22Rv1 (cell line): ENCODE measurements at regions not wholly inside any gene's neighbourhood (a gene's known extent, or its start where the extent isn't known, plus 50 kb on each side); places are given as distances from the start of the nearest gene placed in this dataset.

Experiments
- CTCF ChIP-seq: fragments of 450-650 bp; IDR thresholded peaks from 2 replicates; pipeline ENCODE4 v1.5.1; 2017; ENCODE audit warnings: mild to moderate bottlenecking
- ZFX ChIP-seq: fragments of 450-650 bp; IDR thresholded peaks from 2 replicates; pipeline ENCODE4 v1.6.1; 2017; ENCODE audit warnings: antibody characterized with exemption, borderline replicate concordance

- TF ChIP-seq CTCF: no peak
- TF ChIP-seq ZFX: no peak
Observed at GRCh38 chr1:103194984-103195383, 86.7 kb upstream of the COL11A1 start.
